ENCODE measurements at regions not wholly inside any gene's neighbourhood (a gene's known extent, or its start where the extent isn't known, plus 50 kb on each side); places are given as distances from the start of the nearest gene placed in this dataset.

DNA sequence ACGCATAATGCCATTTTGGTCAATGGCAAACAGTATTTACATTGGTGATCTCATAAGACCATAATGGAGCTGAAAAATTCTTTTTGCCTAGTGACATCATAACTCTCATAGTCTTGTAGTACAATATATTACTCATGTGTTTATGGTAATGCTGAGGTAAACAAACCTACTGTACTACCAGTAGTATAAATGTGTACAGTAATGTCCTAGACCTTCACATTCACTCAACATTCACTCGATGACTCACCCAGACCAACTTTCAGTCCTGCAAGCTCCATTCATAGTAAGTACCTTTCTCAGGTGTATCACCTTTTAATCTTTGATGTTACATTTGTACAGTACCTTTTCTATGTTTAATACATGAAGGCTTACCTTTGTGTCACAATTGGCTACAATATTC is 558.2 kb upstream of the PIK3C3 start:
- TF ChIP-seq, protein P1, sequence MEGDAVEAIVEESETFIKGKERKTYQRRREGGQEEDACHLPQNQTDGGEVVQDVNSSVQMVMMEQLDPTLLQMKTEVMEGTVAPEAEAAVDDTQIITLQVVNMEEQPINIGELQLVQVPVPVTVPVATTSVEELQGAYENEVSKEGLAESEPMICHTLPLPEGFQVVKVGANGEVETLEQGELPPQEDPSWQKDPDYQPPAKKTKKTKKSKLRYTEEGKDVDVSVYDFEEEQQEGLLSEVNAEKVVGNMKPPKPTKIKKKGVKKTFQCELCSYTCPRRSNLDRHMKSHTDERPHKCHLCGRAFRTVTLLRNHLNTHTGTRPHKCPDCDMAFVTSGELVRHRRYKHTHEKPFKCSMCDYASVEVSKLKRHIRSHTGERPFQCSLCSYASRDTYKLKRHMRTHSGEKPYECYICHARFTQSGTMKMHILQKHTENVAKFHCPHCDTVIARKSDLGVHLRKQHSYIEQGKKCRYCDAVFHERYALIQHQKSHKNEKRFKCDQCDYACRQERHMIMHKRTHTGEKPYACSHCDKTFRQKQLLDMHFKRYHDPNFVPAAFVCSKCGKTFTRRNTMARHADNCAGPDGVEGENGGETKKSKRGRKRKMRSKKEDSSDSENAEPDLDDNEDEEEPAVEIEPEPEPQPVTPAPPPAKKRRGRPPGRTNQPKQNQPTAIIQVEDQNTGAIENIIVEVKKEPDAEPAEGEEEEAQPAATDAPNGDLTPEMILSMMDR (IDR thresholded peaks at IDR 0.05; ENCODE audit: low read depth, low read length), result no peak
- TF ChIP-seq POLR2A (IDR thresholded peaks at IDR 0.05; ENCODE audit: extremely low read depth, insufficient read length), result no peak
